DMS 273 treated with DMSO at 0.1 percent for 48 hours (cell line): ENCODE measurements at regions not wholly inside any gene's neighbourhood (a gene's known extent, or its start where the extent isn't known, plus 50 kb on each side); places are given as distances from the start of the nearest gene placed in this dataset.
A peak's percentile ranks its signal among the peaks of the same experiment; 100 is the strongest.
"Not testable (repeated sequence)": the region's sequence is repeated elsewhere in the genome, so short reads cannot be mapped to it uniquely, and the experiment has no call there.

ENCODE experiments used
- DNase-seq: peaks from one replicate; lab custom pipeline; 2025; lab: John Stamatoyannopoulos, UW

DNA sequence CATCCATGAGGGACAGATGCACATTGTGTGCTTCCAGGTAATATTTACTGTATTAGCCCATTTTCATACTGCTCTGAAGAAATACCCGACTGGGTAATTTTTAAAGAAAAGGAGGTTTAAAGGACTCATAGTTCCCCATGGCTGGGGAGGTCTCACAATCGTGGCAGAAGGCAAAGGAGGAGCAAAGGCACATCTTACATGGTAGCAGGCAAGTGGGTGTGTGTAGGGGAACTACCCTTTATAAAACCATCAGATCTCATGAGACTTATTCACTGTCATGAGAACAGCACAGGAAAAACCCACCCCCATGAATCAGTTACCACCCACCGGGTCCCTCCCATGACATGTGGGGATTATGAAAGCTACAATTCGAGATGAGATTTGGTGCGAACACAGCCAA is 148.8 kb upstream of the FBXL17 start:
- DNase-seq, result no peak

- DNase-seq, result no peak
Observed at GRCh38 chr5:108529381-108529780, 147.5 kb upstream of the FBXL17 start.

DNA sequence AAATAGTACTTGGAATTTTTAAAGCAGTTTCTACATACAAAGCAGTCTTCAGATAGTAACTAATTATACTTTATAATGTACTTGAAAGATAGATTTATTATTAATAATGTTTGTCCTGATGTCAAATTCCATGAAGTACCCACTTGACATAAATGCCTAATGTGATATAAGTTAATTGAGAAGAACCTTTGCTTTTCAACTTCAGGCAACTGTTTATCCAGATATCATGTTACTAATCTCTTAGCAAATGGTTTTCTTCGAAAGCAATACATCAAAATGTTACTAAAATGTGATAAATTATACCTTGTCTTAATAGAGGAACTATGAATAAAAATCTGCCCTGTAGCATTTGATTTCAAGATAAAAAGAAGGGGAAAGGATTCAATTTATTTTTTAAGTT is 146.8 kb upstream of the FBXL17 start:
- DNase-seq, result no peak

DNA sequence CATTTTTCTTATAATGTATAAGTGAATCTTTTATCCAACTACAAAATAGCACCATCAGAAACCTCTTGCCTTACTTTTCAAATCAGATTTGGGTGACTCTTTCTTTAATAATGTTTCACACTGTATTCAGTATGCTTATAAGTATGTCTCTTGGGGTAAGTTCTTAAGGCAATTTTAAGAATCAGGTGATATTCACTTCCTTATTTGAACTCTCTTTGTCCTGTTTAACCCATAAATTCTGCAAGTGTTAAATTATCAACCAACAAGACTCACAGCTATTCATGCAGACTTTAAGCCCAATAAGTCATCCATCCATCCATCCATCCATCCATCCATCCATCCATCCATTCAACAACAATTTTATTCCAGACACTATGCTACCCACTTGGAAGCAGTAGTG is 142.7 kb upstream of the FBXL17 start:
- no peak for DNase-seq

DNA sequence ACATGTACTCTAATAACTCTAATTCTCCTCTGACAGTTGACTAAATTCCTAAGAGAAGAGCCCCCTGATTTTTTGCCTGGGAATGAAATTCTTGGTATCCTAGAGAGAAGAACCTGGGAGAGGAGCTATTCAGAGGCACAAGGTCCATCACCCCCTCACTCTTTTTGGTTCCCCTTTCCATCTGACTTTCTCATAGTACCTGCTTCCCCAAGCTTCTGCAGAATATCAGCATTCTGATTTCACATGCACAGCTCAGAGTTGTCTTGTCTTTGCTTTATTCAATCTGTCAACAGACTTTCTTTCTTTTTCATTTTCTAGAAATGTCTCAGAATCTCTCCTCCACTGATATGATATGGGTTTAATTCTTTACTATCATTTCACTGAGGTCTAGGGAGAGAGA is 141.5 kb upstream of the FBXL17 start:
- no peak for DNase-seq

DNA sequence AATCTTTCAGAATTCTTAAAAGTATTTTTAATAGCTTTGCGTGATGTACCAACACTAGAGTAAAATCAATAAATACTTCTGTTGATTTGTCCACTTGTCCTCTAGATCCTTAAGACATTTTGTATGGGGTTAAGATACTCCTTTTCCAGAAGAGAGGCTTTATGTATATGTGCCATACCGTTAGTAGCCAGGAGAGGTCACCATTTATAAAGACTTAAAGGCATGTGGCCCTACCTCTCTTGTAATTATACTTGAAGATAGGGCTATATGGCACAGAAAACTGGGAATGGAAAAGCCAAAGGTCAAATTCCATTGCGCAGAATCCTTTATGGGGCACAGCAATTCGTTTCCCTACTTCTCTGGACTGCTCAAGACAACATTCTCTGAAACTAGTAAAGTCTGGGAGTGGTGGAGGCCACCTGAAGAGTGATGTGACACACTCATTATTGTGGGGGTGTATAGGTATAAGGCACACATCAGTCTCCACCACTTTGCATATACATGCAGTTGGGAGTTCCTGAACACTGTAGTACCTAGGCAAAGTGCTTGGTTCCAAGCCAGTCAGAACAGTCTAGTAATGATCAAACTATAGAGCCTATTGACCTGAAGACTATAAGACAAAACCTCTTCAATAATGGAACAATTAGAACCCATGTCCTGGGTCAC is 140.1 kb upstream of the FBXL17 start:
- DNase-seq, result peak; percentile 22

GRCh38 chr5:108521011-108521700 is 139.3 kb upstream of the FBXL17 start:
- no peak for DNase-seq

- no peak for DNase-seq
Observed at GRCh38 chr5:108516785-108517184, 134.9 kb upstream of the FBXL17 start.

DNA sequence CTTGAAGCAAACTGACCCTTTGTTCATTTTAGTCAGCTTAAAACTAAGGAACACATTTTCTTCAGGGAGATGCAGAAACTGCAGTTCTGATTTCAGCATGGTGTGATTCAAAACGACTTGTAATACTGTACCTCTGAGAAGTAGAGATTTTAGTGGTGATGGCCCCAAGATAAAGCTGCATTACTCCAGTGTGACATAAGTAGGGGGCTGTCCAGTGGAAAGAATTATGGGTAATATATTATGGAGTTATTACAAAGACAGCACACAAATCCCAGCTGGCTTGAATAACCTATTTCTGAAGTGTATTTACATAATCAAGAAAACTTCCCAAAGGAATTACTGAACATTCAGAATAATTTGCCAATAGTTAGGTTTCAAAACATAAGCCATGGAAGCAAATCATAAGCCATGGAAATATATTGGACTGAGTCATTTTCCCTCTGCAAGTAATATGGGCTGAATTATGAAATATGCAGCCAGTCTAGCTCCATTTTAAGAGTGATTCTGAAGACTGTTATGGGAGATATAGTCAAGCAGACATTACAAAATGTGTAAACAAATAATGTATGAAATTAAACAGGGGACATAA is 133.7 kb upstream of the FBXL17 start:
- DNase-seq, result no peak

- DNase-seq, result no peak
Observed at GRCh38 chr5:108508979-108509378, 127.1 kb upstream of the FBXL17 start.

DNA sequence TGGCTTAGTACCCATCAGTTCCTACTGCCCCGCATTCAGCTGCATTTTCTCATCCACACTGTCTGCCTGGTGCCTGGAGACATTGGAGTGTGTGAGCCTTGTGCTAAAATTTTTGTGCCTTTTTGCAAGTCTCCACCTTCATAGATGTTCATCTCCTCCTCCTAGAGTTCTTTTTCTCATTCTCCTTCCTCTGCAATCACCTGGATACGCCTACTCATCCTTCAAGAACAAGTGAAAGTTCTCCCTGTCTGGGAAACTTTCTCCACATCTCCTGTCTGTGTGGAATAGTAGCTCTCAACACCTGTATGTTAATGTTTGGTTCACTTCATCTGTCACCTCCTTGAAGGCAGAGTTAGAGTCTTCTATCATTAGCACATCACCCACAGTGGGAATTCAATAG is 125.7 kb upstream of the FBXL17 start:
- no peak for DNase-seq

- no peak for DNase-seq
Observed at GRCh38 chr5:108505608-108506007, 123.7 kb upstream of the FBXL17 start.

- no peak for DNase-seq
Observed at GRCh38 chr5:108504974-108505373, 123.1 kb upstream of the FBXL17 start.

DNA sequence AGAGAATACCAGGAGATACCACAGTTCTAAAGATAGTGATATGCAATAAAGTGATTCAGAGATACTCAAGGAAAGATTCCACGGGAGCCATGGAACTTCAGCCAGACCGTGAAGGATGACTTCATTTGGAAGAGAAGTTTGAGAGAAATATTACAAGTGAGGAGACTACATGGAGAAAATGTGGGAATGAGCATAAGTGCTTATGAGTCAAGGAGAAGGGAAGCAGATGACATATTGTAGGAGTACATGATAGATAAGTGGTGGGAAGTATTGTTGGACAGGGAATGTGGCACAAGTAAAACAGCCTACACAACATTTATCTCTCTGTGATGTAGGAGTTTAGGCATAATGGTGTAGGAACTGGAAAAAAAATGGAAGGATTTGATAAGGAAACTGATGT is 122.1 kb upstream of the FBXL17 start:
- no peak for DNase-seq

DNA sequence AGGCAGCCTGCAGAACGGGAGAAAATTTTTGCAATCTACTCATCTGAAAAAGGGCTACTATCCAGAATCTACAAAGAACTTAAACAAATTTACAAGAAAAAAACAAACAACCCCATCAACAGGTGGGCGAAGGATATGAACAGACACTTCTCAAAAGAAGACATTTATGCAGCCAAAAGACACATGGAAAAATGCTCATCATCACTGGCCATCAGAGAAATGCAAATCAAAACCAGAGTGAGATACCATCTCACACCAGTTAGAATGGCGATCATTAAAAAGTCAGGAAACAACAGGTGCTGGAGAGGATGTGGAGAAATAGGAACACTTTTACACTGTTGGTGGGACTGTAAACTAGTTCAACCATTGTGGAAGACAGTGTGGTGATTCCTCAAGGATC is 113.7 kb upstream of the FBXL17 start:
- DNase-seq, result not testable (repeated sequence)

DNA sequence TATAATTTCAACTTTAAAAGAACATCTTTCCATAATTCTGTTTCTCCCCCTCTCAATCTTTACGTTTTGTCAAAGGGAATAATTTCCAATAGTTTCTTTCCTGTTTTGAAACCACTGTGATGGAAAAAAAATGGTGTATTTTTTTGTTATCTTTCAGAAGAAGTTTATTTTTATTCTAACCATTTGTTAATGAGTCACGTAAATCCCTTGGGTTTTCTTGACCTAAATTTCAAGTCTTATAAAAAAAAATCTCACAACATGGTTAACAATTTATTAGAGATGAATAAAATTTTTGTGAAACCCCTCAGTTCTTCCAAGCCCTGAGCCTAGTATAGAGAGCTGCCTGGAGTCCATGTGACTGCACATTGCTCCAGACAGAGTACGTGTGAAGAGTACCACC is 106.1 kb upstream of the FBXL17 start:
- no peak for DNase-seq

GRCh38 chr5:108484035-108484434 is 102.1 kb upstream of the FBXL17 start:
- DNase-seq, result no peak

GRCh38 chr5:108481355-108481931 is 99.5 kb upstream of the FBXL17 start:
- peak; percentile 60 for DNase-seq

GRCh38 chr5:108472237-108472636 is 90.3 kb upstream of the FBXL17 start:
- no peak for DNase-seq

GRCh38 chr5:108467563-108467962 is 85.7 kb upstream of the FBXL17 start:
- DNase-seq, result no peak

- peak; percentile 0 for DNase-seq
Observed at GRCh38 chr5:108461628-108462367, 79.9 kb upstream of the FBXL17 start.

DNA sequence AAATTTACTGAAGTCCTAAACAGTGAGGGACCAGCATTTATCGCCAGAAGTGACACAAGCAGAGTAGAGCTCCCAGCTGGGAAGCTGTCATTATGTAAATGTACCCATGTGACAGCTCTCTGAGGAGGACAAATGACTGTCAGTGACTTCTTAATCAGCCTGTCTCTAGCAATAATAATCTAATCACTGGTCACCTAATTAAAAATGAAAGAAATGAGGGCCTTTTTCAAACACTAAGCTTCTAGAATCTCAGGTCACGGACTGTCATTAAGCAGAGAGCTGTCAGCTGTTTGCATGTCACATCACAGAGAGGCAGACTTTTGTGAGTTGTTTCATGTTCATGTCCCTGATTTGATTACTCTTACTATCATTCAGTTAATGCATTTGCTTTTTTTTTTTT is 77.9 kb upstream of the FBXL17 start:
- no peak for DNase-seq

DNA sequence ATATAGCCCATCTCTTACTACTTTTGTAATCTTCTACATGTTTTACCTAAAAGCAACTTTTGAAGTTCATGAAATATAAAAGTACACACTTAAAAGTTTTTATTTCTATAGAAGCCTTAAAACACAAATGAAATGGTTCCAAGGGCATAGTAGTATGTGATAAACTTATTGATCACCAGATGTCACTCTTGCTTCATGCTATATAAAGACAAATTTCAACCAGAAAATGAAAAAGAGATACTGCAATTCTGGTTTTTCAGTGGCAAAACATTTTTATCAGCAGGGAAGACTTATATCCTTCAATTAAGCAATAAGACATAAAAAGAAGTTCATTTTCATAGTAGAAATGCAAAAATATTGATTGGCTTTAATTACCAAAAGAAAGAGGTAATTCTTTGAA is 69.4 kb upstream of the FBXL17 start:
- DNase-seq, result no peak
